ENCODE measurements at regions not wholly inside any gene's neighbourhood (a gene's known extent, or its start where the extent isn't known, plus 50 kb on each side); places are given as distances from the start of the nearest gene placed in this dataset.

GRCh38 chr9:108599571-108599970, 256.2 kb downstream of the ACTL7B start:
- no peak for DNase-seq

DNA sequence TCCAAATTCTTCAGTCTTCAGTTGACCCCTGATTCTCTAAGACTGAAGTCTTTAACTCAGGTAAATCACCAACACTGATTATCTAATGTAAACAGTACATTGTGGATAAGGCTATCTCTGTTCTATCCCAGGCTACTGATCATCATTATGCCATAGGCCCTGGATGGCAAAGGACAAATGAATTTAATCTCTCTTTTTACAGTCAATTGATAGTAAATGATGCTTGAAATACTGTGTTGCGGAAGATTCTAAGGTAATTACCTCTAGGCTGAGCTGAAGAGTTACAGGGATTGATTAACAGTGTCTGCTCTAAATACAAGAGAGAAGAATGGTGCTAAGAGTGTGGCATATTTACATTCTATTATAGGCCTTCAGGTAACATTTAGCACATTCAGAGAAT, 264.7 kb downstream of the ACTL7B start:
- DNase-seq, result no peak

DNA sequence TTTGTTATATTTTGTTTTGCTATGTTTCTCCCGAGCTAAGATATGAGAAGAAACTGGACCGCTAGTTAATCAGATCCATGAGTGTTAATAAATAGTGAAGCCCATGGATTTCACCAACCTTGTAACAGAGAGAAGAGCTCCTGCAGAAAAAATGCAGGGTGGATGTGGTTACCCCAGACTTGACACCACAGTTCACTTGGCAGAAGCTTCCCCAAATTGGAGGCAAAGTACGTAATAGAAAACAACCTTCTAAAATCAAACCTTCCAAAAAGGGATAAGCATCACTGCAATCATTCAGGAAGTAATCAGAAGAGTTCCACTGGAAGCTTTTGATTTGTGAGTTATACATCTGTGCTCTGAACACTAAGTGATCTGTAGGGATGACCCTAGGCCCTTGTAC, 267.5 kb downstream of the ACTL7B start:
- DNase-seq, result no peak

DNA sequence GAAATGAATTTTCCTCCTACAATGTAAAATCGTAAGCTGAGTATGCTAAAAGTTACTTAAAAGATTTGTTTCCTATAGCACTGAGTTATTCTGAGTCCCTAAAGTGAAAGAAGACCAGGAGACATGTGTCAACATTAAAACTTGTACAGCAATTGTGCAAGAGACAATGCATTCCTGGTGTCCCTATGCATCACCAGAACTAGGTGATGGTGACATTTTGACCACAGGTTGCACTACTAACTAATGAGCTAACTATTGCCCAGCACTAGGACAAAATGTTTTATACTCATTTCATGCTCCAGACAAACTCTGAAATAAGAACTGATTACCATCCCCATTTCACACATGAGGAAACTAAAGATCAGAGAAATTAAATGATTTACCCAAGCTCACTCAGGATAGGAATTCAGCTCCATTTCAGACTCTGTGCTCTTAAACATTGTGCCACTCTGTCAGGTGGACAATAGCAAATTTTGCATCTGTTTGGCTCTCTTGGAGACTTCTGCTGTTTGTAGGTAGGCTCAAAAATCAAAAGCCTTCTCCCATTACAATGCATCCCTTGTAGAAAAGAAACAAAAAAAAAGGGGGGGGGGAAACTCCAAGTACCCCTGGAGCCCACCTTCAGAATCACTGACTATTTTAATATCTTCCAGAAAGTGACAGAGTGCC, 269.2 kb downstream of the ACTL7B start:
- no peak for DNase-seq

GRCh38 chr9:108584860-108585259, 270.9 kb downstream of the ACTL7B start:
- no peak for DNase-seq

- DNase-seq, result no peak
Observed at GRCh38 chr9:108582726-108583125, 273.1 kb downstream of the ACTL7B start.

DNA sequence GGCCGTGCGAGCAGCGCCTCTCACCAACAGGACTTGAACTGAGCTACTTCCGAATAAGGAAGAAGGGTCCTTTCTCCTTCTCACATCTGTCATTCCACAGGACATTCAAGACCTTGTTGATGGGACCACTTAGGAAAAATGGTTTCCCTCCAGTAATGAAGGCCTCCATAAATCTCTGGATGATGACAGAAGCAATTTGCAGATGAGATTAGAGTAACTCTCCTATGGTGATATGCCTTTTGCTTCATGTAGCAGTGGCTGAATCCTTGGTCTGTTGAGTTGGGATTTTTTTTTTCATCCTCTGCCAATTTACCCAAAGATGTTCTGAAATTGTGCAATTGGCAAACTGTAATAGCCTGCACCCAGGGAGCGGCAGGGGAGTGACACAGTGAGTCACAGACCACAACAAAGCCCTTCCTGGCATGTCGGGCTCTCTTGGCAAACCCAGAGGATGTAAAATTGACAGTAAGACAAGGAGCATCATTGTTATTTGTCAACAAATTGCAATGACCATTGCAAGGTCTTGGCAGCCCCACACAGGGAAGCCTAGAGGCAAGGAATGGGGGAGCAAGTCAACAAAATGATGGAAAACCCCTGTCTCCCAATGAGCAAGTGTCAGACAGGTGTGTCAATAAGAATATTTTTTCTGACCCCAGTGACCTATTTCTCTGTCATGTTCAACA, 275.9 kb downstream of the ACTL7B start:
- DNase-seq, result no peak

GRCh38 chr9:108575276-108575675, 280.5 kb downstream of the ACTL7B start:
- no peak for DNase-seq

- no peak for DNase-seq
Observed at GRCh38 chr9:108569624-108570023, 286.2 kb downstream of the ACTL7B start.

- DNase-seq, result no peak
Observed at GRCh38 chr9:108568093-108568492, 287.7 kb downstream of the ACTL7B start.

DNA sequence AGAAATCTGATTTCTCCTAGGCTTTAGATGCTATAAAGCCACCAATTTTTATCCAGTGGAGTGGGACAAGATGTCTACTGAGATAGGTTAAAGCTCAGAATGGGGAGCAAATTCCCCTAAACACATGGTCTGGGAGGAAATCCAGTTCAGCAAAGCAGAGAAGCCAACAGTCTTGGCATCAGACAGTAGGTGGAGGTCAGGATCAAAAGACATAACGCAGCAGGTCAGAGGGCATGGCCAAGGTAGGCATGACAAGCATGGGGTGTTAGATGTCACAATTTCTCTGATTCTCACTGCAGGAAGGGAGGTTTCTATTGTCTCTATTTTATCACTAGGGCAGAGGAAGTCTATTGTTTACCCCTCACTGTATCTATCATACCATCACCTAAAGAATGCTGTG, 288.2 kb downstream of the ACTL7B start:
- no peak for DNase-seq

- peak; percentile 33 for DNase-seq
Observed at GRCh38 chr9:108565651-108566378, 290.0 kb downstream of the ACTL7B start.

GRCh38 chr9:108562176-108562575, 293.6 kb downstream of the ACTL7B start:
- DNase-seq, result no peak

DNA sequence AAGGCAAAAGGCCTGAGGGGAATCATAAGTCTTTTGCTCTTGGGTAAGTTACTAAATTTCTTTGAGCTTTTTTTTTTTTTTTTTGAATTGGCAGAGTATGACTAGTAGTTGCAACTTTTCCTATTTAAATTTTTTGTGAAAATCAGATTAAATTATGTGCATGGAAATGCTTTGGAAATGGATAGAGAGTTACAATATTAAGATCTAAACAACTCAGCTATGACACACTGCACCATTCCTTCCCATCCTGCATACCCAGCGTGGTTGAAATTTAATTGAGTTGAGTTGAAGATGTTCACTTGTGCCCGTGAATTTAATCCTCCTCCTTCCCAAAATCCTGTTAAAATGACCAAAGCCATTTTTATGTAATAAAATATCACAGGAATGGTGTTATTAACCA, 296.4 kb downstream of the ACTL7B start:
- no peak for DNase-seq

GRCh38 chr9:108554831-108555230, 301.0 kb downstream of the ACTL7B start:
- DNase-seq, result no peak

GRCh38 chr9:108553111-108553635, 302.6 kb downstream of the ACTL7B start:
- no peak for DNase-seq

DNA sequence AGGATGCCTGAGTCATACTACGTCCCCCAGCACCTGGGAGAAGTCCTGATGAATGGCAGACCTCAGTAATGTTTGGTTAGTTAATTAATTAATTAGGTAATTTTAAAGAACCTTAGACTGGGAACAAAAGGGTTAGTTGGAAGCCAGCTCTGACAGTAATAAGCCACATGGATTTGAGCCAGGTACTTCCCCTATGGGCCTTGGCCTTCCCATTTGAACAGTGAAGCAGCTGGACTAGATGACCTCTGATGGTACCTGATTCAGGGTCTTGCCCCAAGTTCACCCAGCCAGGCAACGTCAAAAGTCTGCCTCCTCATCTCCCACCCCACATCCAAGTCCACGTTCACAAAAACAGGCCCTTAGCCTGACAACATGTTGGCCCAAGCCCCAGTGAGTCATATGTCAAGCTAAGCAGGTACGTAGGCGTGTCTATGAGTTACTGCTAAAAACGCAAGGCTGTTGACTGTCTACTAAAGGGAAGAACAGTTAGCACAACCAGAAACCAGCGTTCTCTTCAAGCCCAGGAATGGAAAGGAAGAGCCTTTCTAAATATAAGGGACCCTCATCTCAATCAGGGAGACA, 303.2 kb downstream of the ACTL7B start:
- no peak for DNase-seq

- no peak for DNase-seq
Observed at GRCh38 chr9:108551030-108551841, 304.6 kb downstream of the ACTL7B start.

GRCh38 chr9:108550106-108550505, 305.7 kb downstream of the ACTL7B start:
- no peak for DNase-seq

DNA sequence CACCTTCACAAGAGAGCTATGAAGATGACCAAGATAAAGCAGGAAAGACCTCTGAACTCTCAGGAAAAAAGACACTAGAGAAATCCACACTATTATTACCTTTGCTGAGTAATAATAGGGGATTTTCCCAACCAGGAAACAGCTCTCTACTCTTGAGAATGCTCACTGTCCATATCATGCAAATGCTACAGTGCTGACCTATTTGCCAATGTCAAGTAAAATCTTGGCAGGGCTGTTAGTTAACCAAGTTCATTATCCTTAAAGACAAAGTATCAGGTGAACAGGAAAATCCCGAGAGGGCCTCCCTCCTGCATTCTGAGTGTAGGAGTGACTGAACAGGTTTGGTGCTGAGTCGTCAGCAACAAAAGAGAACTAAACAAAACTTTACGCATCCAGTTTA, 306.6 kb downstream of the ACTL7B start:
- no peak for DNase-seq

GRCh38 chr9:108547411-108548135, 308.2 kb downstream of the ACTL7B start:
- no peak for DNase-seq

- no peak for DNase-seq
Observed at GRCh38 chr9:108546215-108546614, 309.6 kb downstream of the ACTL7B start.

All from NCI-H526 treated with DMSO at 0.1 percent for 48 hours (cell line).